GM21619 (cell line): ENCODE measurements at regions not wholly inside any gene's neighbourhood (a gene's known extent, or its start where the extent isn't known, plus 50 kb on each side); places are given as distances from the start of the nearest gene placed in this dataset.

Experiments used
- ATAC-seq: cut with Tn5 transposase; IDR thresholded peaks from one replicate; pipeline ENCODE4 v1.9.1; 2021; ENCODE audit not compliant: unreplicated experiment

DNA sequence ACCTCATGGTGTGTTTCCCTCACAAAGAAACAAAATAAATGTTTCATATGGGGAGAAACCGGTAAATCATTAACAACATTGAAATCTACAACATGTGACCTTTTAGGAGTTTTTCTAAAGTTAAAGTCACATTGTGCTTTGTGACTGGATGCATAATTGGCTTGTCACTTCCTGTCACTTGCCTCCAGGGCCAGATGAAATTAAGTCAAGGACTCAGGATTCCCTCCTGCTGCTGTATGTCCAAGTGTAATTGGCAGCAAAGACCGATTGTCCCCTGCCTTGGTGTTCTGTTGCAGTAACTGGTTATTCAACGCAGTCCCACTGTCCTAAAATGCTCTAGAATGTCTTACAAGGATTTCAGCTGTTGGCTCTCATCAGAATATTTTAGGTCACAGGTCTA lies 448.2 kb downstream of the LIG4 start:
- ATAC-seq, result no peak

DNA sequence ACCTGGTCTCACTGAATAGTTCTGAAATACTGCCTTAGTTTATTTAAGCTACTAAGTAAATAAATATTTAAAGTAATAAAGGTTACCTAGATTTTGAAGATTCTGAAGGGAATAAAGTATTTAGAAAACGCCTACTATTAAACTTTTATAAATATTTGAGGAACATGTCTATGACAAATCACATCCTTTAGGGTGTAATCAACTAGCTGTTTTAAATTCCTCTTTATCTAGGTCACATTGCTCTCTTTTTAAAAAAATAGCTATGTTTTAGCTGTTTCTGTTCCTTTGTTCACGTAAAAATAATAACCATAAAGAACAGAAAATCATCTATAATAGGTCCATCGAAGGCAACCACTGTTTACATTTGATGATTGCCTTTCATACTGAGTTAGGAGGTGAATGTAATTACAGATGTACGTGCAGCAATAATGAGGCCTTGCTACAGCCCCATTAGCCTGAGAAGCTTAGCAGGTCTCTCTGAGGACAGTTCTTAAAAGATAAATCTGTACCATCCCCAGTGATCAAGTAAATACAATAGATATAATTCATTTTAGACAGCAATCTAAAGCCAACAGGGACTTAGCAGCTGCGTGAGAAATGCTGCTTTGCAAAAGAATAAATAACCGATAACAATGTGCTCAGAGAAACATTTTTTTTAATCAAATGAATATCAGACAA lies 449.5 kb downstream of the LIG4 start:
- no peak for ATAC-seq

DNA sequence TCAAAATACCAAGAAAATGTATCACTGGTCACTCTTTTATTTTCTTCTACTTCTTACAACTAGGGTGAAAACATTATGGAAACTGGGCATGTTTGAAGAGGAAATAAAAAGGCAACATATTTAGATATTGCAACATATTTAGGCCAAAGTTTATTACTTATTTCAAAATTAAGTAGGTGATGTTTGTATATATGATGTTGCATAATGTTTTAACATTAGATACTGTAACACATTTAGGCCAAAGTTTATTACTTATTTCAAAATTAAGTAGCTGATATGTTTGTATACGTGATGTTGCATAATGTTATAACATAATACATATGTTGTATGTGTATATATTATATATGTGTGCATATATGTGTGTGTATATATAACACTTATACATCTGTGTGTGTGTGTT lies 451.3 kb downstream of the LIG4 start:
- no peak for ATAC-seq

DNA sequence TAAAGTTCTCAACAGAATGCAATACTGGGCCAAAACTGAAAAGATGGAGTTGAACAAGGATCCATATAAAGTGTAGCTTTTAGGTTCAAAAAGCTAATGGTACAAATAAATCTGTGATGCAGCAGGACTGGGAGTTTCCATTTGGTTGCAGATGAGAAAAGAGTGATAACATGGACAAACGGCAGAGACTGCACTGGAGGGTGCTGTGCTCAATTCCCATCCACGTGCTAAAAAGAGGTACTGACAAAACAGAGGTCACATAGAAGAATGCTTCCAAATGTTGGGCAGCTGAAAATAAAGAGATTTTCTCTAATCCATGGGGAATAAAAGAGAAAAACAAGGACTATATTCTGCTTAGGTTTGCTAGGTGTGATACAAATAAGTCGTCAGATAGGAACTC lies 461.6 kb downstream of the LIG4 start:
- ATAC-seq, result no peak

DNA sequence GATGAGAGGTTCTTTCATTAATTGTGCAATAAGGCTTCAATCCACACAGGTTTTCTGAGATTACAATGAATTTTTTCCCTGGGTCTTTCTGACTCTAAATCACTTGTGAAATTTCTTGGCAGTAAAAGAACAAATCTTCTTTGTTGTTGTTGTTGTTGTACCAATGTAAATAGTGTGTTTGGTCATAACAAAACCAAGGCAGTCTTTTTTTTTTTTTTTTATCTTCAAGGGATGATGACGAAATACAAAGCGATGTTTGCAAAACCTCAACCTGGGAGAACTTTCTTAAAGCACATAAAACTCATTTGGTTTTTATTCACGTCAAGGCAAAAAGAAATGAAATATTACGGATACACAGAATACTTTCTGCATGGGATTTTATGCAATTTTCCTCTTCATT lies 462.0 kb downstream of the LIG4 start:
- ATAC-seq, result no peak

DNA sequence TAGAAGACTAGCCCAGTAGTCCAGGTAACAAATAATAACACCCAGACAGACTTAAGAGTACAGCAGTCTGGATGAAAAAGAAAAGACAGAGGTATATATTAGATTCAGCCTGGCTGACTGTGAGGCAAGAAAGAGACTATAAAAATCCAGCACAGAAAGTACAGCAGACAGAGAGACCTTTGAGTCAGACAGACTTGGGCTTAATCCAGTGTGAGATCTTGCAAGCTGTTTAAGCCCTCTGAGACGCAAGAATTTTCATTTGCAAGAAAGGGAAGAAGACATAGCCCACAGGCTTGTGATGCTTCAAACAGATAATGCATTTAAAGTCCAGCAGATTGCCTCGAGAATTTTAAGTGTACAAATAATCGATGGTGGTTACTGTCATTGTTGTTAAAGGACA lies 471.4 kb downstream of the LIG4 start:
- no peak for ATAC-seq

DNA sequence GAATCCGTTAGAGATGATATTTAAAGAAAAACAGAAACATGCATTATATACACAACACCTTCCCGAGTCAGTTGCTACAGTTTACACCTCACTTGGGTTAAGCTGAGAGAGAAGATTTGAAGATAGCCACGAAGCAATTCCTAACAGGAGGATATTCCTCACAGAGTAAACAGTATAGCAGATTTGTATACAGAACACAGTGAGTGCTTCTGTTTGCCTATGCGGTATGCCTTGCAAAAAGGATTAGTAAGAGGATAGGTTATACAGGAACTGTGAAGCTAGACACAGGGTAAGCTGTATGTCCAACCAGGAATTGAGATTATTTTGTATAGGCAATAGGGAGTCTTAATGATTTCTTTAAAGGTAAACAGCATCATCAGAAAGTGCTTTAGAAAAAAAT lies 471.8 kb downstream of the LIG4 start:
- ATAC-seq, result no peak

DNA sequence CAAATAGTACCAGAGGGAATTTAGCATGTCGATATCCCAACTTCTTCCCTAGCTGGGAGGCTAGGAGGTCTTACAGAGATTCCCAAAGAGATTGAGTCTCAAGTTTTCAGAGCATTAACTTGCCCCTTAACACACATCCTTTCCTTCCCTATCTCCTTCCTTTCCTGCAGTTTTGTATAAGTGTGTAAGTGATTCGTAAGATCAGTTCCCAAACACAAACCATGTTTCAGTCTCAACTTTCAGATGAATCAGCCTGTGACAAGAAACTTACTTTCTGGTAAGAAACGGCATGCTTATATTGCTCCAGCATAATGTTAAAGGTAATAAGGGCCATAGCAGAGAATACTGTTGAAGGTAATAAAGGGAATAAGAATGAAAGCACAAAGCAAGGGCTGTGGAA lies 472.2 kb downstream of the LIG4 start:
- ATAC-seq, result no peak

DNA sequence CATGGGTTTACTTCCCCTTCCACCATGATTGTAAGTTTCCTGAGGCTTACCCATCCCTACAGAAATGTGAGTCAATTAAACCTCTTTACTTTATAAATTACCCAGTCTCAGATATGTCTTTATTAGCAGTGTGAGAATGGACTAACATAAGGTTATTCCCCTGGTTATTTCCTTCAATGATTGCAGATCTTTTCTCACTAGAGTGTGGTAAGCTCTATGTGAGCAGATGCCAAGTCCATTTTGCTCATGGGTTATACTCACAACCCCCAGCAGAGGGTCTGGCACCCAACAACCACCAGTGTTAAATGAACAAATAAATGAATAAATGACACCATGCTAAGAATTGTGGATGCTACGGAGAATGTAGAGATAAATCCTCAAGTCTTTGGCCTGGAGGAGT lies 472.8 kb downstream of the LIG4 start:
- ATAC-seq, result no peak

DNA sequence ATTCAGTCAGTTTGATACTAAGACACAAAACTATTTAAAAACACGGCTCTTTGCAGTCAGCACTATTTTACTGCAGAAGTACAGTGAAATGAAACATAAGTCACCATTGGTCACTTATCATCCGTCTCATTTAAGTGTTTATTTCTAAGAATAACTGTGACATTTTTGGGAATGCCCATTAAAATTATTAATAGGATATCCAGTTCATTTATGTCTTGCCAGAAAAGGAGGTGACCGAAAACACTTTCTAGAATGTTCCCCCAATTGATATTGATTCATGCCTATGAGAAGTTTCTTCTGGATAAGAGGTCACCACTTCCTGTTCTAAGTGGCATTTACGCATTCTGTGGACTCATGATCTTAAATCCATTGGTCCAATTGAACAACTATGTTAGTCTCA lies 477.3 kb downstream of the LIG4 start:
- ATAC-seq, result no peak

DNA sequence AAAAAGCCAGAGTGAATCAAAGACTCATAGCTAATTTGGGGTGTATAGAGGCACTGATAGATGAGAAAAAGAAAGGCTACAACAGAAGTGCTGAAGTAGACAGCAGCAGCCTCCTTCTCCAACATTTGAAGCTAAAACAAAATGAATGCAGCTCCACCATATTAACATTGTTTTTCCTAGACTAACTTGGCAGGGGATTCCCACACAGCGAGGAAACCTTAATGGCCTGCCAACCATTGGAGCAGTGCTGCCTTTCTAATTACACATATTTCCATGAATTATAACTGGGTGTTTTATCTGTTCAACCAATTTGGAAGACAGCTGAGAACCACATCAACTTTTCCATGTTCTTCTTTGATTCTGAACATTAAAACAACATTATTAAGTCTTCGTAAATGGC lies 478.6 kb downstream of the LIG4 start:
- ATAC-seq, result no peak

DNA sequence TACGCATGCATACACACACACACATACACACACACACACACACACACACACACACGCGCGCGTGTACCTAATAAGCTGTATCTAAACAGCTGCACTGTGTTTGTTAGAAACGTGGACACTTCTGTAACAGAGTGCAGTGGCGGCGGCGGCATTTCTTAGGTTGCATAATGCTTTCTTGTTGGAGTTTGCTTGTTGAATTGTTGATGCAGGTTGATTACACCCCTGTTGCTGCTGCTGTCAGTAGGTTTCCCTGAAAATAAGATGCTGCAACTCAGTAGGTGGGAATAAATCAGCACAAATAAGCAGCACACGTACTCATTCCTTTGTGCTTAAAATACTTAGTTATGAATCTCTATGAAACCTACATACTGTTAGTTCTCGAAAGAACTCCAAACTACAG lies 479.2 kb downstream of the LIG4 start:
- ATAC-seq, result no peak

DNA sequence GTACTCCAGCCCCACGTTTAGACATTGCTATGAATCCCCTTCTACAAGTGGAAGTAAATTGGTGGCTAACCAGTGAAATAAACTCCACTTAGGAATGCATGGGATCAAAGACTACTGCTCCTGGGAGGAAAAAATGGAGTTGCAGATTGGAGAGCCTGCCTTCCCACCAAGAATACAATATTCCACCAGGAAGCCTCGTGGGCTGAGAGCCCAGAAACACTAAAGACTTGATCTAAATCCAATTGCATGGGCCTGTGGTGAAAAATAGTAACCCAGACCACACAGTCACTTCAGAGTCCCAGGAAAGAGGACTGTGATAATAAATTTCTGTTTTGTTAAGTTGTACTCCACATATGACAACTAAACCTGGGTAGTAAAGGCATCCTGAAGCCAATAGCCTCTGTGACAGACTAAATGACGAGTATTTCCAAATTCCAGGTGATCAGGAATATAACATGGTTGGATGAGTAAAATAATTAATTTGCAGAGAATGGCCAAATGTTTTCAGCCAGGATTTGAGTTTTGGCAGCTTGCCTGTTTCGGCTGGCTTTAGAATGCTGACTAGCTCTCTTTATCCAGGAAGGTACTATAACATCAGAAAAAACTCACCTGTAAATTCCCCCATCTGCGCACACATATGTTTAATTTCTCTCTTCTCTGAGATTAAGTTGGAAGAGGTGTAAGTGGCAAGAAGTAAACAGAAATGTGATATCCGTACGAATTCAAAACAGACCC lies 480.3 kb downstream of the LIG4 start:
- no peak for ATAC-seq

DNA sequence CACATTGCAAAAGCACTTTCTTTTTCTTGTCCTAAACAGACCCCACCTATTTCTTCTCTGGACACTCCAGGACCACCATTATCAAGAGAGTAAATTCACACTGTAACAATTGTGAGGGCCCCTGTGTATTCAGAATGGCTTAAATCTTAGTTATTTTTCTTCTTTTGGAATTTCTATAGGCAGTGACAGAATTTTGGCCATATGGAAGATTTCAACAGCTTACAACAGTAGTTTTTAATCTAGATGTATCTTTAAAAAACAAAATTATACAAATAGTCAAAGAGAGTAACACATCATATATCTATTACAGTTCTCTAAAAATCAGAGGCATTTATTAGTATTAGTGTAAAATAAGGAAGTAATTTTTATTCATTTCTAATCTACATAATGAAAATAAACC lies 482.1 kb downstream of the LIG4 start:
- ATAC-seq, result no peak

DNA sequence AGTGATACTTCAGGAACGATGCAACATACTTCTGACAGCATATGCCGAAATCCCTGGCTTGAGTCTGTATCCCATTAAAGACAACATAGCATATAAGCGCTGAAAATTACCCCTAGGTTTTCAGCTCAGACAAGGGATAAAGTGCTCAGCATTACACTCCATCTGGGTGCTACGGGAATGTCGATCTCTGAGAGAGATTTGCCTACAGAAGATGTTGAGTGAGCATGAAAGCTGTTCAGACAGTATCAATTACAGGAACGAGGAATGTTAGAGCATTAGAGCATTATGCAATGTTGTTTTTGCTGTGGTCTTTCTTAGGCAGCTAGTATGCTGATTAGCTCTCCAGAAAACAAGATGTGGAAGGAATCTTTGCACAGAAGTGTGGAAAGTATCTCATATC lies 484.5 kb downstream of the LIG4 start:
- no peak for ATAC-seq

DNA sequence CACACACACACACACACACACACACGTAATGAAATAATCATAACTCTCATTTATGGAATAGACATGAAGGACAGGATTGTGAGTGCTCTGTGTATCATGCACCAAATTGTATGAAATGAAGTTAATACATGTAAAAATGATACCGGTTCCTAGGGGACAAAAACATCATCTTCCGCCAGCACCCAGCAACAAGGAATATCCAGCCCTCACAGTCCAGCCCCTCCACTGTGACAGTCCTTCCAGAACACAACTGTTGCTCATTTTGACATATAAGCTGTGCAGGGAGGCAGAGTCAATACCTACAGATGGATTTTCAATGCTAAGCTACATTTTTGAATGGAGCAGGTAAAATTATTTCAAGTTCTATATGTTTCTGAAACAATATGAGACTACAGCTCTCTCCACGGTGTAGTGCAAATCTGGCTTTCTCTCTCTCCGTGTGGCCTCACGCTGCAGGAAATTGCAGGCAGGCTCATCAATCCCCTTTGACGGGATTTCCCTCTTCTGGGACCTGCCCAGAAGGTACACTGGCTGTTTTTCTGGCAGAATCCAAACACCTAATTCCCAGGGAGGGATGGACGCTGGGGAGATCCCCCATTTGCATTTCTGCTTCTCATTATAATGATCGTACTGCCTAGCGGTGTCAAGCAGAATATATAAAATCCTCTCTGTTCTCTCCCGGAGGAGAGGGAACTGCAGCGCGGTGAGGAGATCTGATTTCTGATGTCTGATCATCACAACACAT lies 494.0 kb downstream of the LIG4 start:
- ATAC-seq, result no peak

DNA sequence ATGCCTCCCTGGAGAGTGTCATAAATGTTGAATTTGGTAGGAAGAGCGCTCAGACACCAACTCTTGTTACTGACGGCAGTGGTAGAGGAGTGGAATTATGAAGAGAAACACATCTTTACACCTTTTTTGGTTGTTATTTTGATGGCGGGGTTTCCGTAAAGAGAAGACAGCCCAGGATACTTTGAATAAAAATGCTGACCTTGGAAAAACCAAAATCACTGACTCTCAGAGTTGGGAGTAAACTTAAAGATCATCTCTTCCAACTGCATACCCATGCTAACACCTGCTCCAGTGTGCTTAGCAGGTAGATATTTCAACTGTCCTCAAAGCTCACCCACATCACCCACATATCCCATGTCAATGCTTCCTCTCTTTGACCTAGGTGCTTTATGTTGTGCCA lies 498.6 kb downstream of the LIG4 start:
- no peak for ATAC-seq

DNA sequence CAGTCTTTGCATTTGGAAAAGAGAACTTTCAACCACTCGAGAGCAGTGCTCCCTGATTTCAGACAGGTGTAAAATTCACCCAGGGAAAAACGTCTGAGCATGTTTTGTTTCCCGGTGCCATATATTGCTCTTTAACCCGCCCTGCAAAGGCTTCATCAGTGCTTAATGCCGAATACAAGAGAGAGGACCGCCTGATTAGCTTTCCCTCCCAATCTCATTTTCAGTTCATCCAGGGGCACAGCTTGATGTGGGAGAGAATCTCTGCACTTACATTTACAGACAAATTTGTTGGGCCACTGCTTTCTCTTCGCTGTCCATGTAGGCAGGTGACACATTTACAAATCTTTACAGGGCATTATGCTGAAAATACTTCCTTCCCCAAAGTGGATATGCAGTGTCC lies 499.1 kb downstream of the LIG4 start:
- no peak for ATAC-seq

DNA sequence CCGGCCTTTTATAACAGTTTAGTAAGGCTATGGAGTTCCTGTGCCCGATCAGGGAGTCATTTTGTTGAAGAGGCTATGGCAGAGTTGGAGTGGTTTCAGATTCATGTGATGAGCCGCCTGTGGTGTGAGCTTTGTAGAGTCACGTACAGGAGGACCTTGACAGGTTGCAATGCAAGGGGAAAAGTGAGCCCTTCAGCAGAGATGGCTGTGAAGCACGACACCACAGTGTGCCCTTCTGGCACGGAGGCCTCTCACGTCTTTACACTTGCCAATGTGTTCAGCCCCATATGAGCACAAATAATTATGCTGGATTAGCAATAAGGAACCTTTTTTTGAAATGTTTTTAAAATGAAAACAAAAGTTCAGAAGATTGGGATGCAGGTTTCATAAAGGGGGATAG lies 499.8 kb downstream of the LIG4 start:
- no peak for ATAC-seq

DNA sequence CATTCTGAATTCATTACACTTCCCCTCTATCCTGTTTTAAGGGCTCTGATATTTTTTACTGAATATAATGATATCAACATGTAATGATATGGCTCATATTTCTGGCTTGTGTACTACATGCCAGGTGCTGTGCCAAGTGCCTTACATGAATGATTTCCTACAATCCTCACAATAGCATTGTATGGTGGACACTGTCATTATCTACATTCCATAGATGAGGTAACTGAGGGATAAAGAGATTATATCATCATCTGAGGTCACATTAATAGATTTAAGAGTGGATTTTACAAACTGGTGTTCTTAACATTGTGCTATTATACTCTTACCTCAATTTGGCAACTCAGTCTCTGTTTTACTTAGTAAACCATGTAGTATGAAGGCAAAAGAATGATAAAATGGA lies 502.0 kb downstream of the LIG4 start:
- no peak for ATAC-seq

DNA sequence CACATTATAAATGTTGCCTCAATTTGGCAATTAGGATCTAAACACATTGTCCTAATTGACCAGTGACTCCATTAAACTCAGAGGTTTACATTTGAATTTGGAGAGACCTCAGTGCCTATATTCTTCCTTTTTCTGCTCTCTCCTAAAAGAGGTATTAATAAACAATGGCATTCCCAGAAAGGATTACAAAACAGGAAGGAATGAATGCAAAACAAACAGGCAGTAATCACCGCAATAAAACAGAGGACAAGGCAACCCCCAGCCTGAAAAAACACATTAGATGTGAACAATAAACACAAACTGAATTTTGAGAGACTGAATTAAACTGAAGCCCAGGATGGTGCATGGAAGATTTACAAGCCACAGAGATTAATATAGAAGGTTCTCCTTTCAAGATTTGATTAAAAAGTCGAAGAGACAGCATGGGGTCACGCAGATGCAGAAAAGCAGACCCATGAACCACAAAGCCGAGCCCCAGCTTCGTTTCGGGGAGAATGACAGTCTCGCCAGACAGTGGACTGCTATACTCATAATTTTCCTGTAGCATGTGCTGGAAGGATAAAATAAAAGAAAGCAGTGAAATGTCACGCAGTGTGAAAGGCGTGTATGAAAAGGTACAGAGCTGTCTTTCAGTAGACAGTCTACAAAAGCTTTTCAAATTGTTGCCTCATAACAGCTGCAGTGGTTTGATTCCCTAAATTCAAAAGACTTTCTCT lies 503.0 kb downstream of the LIG4 start:
- no peak for ATAC-seq

DNA sequence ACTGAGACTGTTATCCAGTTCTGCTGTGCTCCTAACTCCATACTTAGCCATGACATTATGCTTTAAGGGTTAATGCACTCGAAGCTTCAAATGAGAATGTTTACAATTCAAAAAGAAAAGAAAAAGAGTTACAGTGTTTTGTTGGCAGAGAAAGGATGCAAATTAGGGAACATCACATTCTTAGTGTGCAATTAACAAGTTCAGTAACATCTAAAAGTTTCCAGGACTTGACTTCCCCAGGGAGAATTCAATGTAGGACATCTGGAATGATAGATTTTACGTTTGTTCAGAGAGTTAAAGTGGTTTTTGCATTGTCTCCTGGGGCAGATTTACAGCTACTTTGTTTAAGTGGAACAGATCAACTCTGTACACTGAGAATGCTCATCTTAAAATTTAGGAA lies 525.2 kb downstream of the LIG4 start:
- no peak for ATAC-seq
